GM04503 (cell line): ENCODE measurements at regions not wholly inside any gene's neighbourhood (a gene's known extent, or its start where the extent isn't known, plus 50 kb on each side); places are given as distances from the start of the nearest gene placed in this dataset.

Source experiments
- DNase-seq: peaks from one replicate; pipeline ENCODE4 v3.0.0-alpha.2; 2012; ENCODE audit warnings: low read depth

DNA sequence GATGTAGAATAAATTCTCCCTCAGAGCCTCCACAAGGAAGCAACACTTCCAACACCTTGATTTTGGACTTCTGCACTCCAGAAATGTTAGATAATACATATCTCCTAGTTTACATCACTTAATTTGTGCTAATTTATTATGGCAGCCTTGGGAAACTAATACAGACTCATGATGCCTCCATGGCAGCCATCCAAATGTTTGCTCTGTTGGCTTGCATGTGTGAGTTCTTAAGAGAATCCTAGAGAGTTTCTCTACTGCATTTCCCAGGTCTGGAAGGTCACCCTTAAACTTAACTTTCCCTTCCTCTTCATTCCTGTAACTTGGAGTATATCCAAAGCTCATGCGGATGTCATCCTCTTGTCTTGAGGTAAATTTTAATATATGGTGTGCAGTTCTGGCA, 956.1 kb downstream of the ADGRL3 start:
- no peak for DNase-seq

DNA sequence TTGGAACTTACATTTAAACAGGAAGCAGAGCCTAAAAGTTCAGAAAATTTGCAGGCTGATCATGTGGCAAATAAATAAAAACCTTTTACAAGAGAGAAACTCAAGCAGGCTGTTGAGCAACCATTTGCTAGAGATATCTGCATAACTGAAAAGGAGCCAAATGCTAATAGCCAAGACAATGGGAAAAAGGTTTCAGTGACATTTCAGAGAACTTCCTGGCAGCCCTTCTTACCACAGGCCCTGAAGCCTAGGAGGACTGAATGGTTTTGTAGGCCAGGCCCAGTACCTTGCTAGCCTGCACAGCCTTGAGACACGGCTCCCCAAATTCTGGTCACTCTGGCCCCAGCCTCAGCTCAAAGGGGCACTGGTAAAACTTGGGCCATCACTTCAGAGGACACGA, 945.1 kb downstream of the ADGRL3 start:
- DNase-seq: no peak

DNA sequence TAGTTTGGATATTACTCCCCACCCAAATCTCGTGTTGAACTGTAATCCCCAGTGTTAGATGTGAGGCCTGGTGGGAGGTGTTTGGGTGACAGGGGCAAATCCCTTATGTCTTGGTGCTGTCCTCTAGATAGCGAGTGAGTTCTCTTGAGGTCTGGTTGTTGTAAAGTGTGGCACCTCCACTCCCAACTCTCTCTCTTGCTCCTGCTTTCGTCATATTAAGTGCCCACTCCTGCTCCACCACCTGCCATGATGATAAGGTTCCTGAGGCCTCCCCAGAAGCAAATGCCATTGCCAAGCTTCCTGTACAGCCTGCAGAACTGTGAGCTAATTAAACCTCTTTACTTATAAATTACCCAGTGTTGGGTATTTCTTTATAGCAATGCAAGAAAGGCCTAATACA, 944.3 kb downstream of the ADGRL3 start:
- no peak for DNase-seq

DNA sequence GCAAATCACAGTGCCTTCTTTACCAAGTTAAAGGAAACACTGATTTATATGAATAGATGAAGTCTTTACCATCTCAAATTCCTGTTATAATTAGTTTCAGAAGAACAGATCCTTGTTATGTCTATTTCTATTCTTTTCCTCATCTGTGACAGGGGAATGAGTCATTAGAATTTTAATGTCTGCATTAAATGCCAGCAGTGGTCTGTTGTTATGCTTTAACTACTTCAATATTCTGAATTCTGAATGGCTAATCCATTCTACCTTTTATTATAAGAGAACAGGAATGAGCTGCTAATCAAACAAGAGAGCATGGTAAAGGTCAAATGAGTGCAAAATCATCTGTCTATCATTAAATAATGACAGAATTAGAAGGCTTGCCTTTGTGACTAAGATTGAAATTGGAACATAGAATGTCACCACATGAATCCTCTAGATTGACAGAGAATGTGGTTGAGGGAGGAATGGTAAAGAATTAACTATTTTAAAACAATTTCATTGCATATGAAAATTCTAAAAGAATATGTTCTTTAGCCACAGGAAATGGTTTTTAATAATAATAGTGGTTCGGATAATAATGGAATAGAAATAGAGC, 935.5 kb downstream of the ADGRL3 start:
- DNase-seq: no peak

DNA sequence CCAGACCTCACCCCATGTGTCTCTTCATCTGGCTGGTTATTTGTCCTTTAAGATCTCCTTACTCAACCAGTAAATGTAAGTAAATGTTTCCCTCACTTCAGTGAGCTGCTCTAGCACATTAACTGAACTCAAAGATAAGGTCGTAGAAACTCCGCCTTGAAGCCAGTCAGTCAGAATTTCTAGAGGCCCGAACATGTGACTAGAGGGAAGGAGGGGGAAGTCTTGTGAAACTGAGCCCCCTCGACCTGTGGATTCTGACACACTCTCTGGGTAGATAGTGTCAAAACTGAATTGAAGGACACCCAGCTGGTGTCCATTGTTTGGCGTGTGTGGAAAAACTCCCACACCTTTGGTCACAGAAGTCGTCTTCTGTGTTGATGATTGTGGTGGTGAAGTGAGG, 933.9 kb downstream of the ADGRL3 start:
- DNase-seq: no peak

DNA sequence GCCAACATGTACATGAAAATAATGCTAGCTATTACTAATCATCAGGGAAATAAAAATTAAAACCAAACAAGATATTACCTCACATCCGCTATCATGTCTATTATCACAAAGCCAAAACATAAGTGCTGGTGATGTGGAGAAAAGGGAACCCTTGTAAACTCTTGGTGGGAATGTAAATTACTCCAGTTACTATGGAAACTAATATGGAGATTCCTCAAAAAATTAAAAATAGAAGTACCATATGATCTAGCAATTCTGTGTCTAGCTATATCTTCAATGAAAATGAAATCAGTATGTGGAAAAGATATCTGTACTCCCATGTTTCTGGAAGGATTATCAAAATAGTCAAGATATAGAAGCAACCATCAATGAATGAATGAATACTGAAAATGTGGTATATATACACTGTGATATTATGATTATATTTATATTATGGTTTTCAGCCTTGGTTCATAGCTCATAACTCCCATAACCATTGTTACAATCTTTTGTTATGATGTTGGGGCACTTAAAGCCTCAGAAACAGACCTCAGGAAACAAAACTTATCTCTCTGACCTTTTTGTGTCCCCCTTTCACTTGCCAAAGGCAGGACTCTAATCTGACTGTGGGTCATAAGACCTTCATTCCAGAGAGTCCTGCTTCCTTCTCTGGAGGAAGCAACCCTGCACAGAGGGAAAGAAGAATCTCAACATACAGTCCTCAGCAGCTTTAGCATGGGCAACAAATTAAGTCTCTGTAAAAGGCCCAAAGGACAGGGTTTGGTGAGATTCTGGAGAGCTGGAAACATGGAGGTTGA, 933.2 kb downstream of the ADGRL3 start:
- DNase-seq: no peak

DNA sequence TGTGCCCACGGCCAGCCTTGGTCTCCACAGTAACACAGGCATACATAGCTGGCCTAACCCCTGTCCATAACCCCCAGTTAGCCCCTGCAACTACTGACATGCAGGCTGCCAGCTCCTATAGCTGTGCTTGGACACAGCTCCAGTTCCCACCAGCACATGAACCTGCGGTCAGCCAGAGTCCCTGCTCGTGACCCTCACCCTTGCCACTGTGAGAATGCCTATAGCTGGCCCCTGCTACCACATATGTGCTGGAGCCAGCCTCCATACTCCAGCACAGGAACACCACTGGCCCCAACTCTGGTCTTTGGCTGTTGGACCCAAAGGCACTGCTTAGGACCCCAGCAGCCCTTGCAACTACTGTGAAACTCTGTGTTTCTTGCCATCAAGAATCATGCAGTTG, 930.9 kb downstream of the ADGRL3 start:
- DNase-seq: no peak

DNA sequence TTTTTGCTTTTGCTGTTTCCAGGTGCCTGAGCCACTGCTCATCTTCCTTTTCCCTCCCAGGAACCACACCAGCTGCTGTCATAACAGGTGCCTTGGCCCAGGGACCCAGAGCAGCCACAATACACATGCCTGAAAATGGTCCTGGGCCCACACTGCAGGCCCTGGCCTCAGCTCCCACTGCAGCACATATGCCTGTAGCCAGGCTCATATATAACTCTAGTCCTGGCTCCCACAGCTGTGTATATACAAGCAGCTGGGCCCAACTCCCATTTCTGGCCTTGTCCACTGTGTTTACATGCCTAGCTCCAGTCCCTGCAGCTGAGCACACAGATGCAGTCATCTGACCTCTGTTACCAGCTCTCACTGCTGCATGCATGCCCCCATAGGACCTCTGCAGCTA, 930.5 kb downstream of the ADGRL3 start:
- no peak for DNase-seq

DNA sequence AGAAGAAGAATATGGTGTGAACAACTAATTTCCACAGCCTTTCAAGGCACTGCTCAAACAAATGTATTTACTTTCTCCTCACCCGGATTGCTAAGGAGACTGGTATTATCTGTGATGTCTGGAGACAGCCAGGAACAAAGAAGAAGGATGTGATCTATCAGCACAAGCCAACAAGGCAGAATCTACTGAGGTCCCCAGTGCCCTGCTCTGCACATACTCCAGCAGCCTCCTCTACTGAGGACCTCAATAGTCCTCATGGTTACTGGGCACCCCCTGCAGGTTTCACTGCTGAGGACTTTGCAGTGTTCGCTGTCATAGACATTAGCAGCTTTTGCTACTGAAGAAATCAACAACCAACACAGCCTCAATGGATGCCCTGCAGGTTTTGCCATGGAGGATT, 930.1 kb downstream of the ADGRL3 start:
- no peak for DNase-seq
